Testis (tissue), 2 donors: ENCODE measurements at regions not wholly inside any gene's neighbourhood (a gene's known extent, or its start where the extent isn't known, plus 50 kb on each side); places are given as distances from the start of the nearest gene placed in this dataset.

Experiments
- DNase-seq: peaks from one replicate; pipeline ENCODE4 v3.0.0-alpha.2; 2019
- H3K27ac ChIP-seq, 2 donors: fragments of 200-600 bp; sonication (generic); one replicate each; pipeline ENCODE4 v1.5.1; 2019
- H3K27me3 ChIP-seq: fragments of 200-600 bp; sonication (generic); one replicate; pipeline ENCODE4 v1.5.1; 2019
- H3K36me3 ChIP-seq: fragments of 200-600 bp; sonication (generic); one replicate; pipeline ENCODE4 v1.5.1; 2017; ENCODE audit warnings: low read depth; ENCODE audit errors: missing control alignments
- H3K4me1 ChIP-seq: fragments of 200-600 bp; sonication (generic); one replicate; pipeline ENCODE4 v1.5.1; 2019
- H3K4me3 ChIP-seq, 2 donors: fragments of 200-600 bp; sonication (generic); one replicate each; pipeline ENCODE4 v1.5.1; 2017 to 2019
- H3K9me3 ChIP-seq: fragments of 200-600 bp; sonication (generic); one replicate; pipeline ENCODE4 v1.5.1; 2017
- CTCF ChIP-seq, 3 experiments: fragments of 450-650 bp in 2 of 3; fragments of 200-600 bp in 1 of 3; sonication (generic) in 1 of 3; IDR thresholded peaks; one replicate each; pipeline ENCODE4 v1.5.1; 2016 to 2019; ENCODE audit warnings: antibody characterized with exemption in 3 of 3, mild to moderate bottlenecking in 2 of 3, moderate library complexity in 1 of 3
- POLR2A ChIP-seq: fragments of 450-650 bp; IDR thresholded peaks from one replicate; pipeline ENCODE4 v1.6.1; 2017; ENCODE audit warnings: antibody characterized with exemption, mild to moderate bottlenecking, moderate library complexity
- WGBS, 2 donors: methylation state at CpG; one replicate each; pipeline ENCODE4 v1.1.5; 2018; 5-methylcytosine and 5-hydroxymethylcytosine counted together
- intact Hi-C: fragments of 100-400 bp; cut with DNase I; formaldehyde crosslinking; loops from one replicate; pipeline ENCODE4 v1.15.1; 2023; ENCODE audit warnings: low total_unique reads

DNA sequence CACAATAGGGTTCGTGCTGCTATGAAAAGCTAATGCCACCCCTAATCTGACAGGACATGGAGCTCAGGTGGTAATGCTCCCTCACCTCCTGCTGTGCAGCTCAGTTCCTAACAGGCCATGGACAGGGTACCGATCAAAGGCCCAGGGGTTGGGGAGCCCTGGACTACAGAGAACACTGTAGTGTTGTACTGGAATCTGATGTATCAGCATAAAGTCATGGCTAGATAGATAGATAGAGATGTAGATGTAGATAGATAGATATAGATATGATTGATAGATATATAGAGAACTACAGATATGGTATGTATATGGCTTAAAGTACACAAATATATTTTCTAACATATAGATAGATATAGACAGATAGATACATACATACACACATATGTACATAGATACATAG is 112.3 kb upstream of the MPPED2 start:
- H3K27ac ChIP-seq = no peak overlapping the region
- 95 to 98% methylated on average over 2 of the region's 2 CpGs for WGBS, 2 donors
- H3K4me3 ChIP-seq = no peak overlapping the region
- no peaks in the 10 kb centered on the region for H3K9me3 ChIP-seq
- TF ChIP-seq CTCF (IDR thresholded peaks at IDR 0.05) (no peak), POLR2A (no peak)
- DNase-seq = no peak
- H3K27me3 ChIP-seq = no peaks in the 10 kb centered on the region
- no peaks in the 10 kb centered on the region for H3K4me1 ChIP-seq
- H3K36me3 ChIP-seq = no peaks in the 10 kb centered on the region
- intact Hi-C loops = no loop called here

DNA sequence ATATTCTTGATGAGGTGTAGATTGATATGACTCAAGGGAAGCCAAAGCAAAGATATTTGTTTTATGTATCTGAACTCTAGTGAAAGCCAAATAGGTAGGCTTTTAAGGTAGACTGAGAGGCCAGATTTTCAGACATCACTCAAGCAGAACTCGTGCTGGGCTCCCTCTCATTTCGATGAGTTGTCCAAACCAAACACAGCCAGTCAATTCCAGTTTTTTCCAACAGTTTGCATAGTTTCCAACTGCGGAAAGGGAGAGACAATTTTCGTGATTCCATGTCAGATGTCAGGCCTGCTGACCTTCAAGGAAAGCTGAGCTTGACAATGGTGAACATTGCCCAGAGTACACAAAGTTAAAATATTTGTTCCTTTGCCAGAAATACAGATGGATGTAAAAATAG is 110.9 kb upstream of the MPPED2 start:
- intact Hi-C loops = no loop called here
- 36 to 47% methylated on average over 4 of the region's 4 CpGs for WGBS, 2 donors

DNA sequence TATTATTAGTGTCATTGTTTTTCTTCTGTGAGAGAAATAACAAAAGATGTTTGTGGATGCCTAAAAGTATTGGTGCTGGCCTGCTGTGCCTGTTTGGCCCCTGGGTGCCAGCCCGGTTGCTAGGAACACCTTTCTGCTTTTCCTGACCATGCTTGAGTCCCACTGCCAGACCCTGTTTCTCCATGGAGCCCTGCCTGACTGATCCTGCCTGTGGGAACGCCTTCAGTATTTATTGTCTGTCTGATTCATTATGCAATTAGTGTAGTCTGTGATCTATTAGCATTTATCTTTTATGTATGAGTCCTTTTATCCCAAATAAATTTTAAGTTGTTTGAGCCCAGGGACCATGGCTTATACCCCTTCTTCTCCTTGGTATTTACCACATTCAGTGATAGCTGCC is 98.6 kb upstream of the MPPED2 start:
- no peak for DNase-seq
- no peaks in the 10 kb centered on the region for H3K27me3 ChIP-seq
- no peaks in the 10 kb centered on the region for H3K9me3 ChIP-seq
- no peak overlapping the region for H3K27ac ChIP-seq
- TF ChIP-seq POLR2A = no peak
- no peak for TF ChIP-seq CTCF (IDR thresholded peaks at IDR 0.05)
- 84 to 89% methylated on average over 2 of the region's 2 CpGs for WGBS, 2 donors
- H3K4me1 ChIP-seq = no peaks in the 10 kb centered on the region
- intact Hi-C loops = no loop called here
- no peaks in the 10 kb centered on the region for H3K36me3 ChIP-seq
- H3K4me3 ChIP-seq = no peak overlapping the region

More for the DNA sequence above, 110.9 kb upstream of the MPPED2 start:
- H3K27ac ChIP-seq = no peak overlapping the region
- H3K4me3 ChIP-seq = no peak overlapping the region
- DNase-seq = no peak
- TF ChIP-seq CTCF (IDR thresholded peaks at IDR 0.05) (no peak), POLR2A (no peak)
- no peaks in the 10 kb centered on the region for H3K27me3 ChIP-seq
- H3K9me3 ChIP-seq = no peaks in the 10 kb centered on the region
- H3K4me1 ChIP-seq = no peaks in the 10 kb centered on the region
- H3K36me3 ChIP-seq = no peaks in the 10 kb centered on the region

DNA sequence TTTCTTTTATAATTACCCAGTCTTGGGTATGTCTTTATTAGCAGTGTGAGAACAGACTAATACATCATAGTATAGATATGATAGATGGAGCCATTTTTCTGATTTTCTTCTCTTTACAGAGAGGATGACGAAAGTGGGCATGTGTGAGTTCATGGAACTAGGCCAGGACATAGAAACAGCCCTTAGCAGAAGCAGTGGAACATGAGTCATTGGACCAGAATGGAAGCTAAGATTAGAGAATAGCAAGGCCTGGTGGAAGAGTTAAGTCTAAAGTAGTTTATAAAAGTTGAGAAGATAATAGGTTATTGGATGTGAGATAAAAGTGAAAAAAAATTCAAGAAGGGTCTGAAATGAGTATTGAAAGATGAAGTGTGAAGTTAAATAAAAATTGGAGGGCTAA is 97.0 kb upstream of the MPPED2 start:
- no peaks in the 10 kb centered on the region for H3K4me1 ChIP-seq
- no peaks in the 10 kb centered on the region for H3K9me3 ChIP-seq
- H3K36me3 ChIP-seq = no peaks in the 10 kb centered on the region
- TF ChIP-seq POLR2A = no peak
- no peak for TF ChIP-seq CTCF (IDR thresholded peaks at IDR 0.05)
- WGBS, 2 donors = 96 to 97% methylated on average over 1 of the region's 1 CpG
- no peaks in the 10 kb centered on the region for H3K27me3 ChIP-seq
- no peak overlapping the region for H3K27ac ChIP-seq
- intact Hi-C loops = no loop called here
- H3K4me3 ChIP-seq = no peak overlapping the region
- DNase-seq = no peak

DNA sequence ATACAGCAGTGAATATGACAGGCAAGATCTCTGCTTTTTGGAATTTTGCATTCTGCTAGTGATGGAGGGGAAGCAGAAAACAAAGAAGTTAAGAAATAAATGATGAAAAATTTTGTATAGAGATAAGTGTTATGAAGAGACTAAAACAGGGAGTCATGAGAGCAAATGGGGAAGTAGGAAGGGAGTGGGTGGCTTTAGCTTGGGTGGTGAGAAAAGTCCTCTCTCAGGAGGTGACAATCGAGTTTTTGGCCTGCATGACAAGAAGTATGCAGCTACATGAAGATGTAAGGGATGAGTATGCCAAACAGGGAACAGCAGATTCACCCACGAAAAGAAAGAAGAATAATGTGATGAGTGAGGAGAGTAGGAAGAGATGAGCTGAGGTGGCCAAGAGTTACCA is 80.7 kb upstream of the MPPED2 start:
- Histone ChIP-seq H3K27me3 (no peaks in the 10 kb centered on the region), H3K4me3 (no peak overlapping the region), H3K9me3 (no peaks in the 10 kb centered on the region), H3K36me3 (no peaks in the 10 kb centered on the region), H3K27ac (no peak overlapping the region), H3K4me1 (no peaks in the 10 kb centered on the region)
- DNase-seq = no peak
- no peak for TF ChIP-seq POLR2A
- no peak for TF ChIP-seq CTCF (IDR thresholded peaks at IDR 0.05)
- 75 to 77% methylated on average over 2 of the region's 2 CpGs for WGBS, 2 donors
- intact Hi-C loops = no loop called here
